OCI-LY3 (cell line): ENCODE measurements at regions not wholly inside any gene's neighbourhood (a gene's known extent, or its start where the extent isn't known, plus 50 kb on each side); places are given as distances from the start of the nearest gene placed in this dataset.

ENCODE experiments used
- H2AFZ ChIP-seq: fragments of 200-600, 300-600 bp; shearing (Covaris generic); 2 replicates; pipeline ENCODE4 v1.6.0; 2014; ENCODE audit warnings: antibody characterized with exemption, low read depth, low read length
- H3K27ac ChIP-seq: fragments of 200-600, 300-600 bp; sonication (generic); 2 replicates; pipeline ENCODE4 v1.5.1; 2014; ENCODE audit warnings: mild to moderate bottlenecking, low read length, moderate library complexity, mixed read lengths
- H3K27me3 ChIP-seq: fragments of 200-600, 300-600 bp; sonication (generic); 2 replicates; pipeline ENCODE4 v1.6.1; 2014; ENCODE audit warnings: low read depth, low read length, mixed read lengths
- H3K36me3 ChIP-seq: fragments of 200-600, 300-600 bp; sonication (generic); replicated peaks from 2 replicates; pipeline ENCODE3; 2014; ENCODE audit warnings: low read depth, low read length, mixed read lengths
- H3K4me1 ChIP-seq: fragments of 300-600, 200-600 bp; sonication (generic); 2 replicates; pipeline ENCODE4 v1.6.1; 2014; ENCODE audit warnings: low read length, mixed read lengths
- H3K4me2 ChIP-seq: fragments of 200-600, 300-600 bp; sonication (generic); 2 replicates; pipeline ENCODE4 v1.6.1; 2014; ENCODE audit warnings: low read length, mixed read lengths
- H3K4me3 ChIP-seq: fragments of 300-600, 200-600 bp; sonication (generic); 2 replicates; pipeline ENCODE4 v1.5.1; 2014; ENCODE audit warnings: antibody characterized with exemption, mild to moderate bottlenecking, low read length, moderate library complexity
- H3K79me2 ChIP-seq: fragments of 300-600, 200-600 bp; shearing (Covaris generic); 2 replicates; pipeline ENCODE4 v1.6.1; 2014; ENCODE audit warnings: mild to moderate bottlenecking, low read length, mixed read lengths
- H3K9ac ChIP-seq: fragments of 300-600, 200-600 bp; shearing (Covaris generic); 2 replicates; pipeline ENCODE4 v1.6.0; 2014; ENCODE audit warnings: mild to moderate bottlenecking, low read length, moderate library complexity
- H3K9me3 ChIP-seq: fragments of 200-600, 300-600 bp; shearing (Covaris generic); 2 replicates; pipeline ENCODE4 v1.6.1; 2014; ENCODE audit warnings: low read length, mixed read lengths; ENCODE audit not compliant: insufficient read depth
- H4K20me1 ChIP-seq: fragments of 200-600, 300-600 bp; sonication (generic); 2 replicates; pipeline ENCODE4 v1.6.1; 2016; ENCODE audit warnings: low read length, mixed read lengths; ENCODE audit not compliant: insufficient read depth
- CTCF ChIP-seq: fragments of 200-600, 300-600 bp; sonication (generic); IDR thresholded peaks from 2 replicates; pipeline ENCODE4 v1.5.1; 2014; ENCODE audit warnings: antibody characterized with exemption, low read length, low read depth
- EZH2phosphoT487 ChIP-seq: fragments of 200-600 bp; shearing (Covaris generic); IDR thresholded peaks from 2 replicates; pipeline ENCODE4 v1.6.1; 2018; ENCODE audit warnings: antibody characterized with exemption, mixed run types, low read depth

GRCh38 chr3:146780251-146780650 is 175.1 kb upstream of the PLSCR5 start:
- no peak for TF ChIP-seq EZH2phosphoT487
- TF ChIP-seq CTCF, result no peak
- Histone ChIP-seq H3K9me3 (no peaks in the 10 kb centered on the region), H3K4me1 (no peaks in the 10 kb centered on the region), H3K27me3 (no peaks in the 10 kb centered on the region), H3K4me3 (no peak overlapping the region), H3K4me2 (no peak overlapping the region), H3K79me2 (no peaks in the 10 kb centered on the region), H2AFZ (no peak overlapping the region), H3K9ac (no peak overlapping the region), H4K20me1 (no peaks in the 10 kb centered on the region), H3K36me3 (no peaks in the 10 kb centered on the region), H3K27ac (no peak overlapping the region)

DNA sequence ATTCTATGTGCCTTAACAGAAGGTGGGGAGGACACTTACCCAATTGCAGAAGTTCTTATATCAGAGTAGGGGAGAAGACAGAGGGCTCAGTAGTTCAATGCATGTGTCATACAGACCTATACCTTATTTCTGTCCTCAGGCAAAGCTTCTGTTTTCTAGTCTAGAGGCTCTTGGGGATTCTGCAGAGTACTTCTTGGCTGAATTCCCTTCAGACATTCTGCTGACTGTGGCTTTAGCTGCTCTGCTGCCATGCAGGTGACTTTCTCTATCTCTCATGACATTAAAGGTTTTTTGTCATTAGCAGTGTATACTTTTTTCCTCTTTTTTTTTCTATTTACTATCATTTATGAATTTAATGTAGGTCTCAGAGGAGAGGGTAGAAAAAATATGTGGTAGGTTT is 172.8 kb upstream of the PLSCR5 start:
- Histone ChIP-seq H3K4me1 (no peaks in the 10 kb centered on the region), H3K9ac (no peak overlapping the region), H3K9me3 (no peaks in the 10 kb centered on the region), H2AFZ (no peak overlapping the region), H3K36me3 (no peaks in the 10 kb centered on the region), H3K27ac (no peak overlapping the region), H3K4me3 (no peak overlapping the region), H3K79me2 (no peaks in the 10 kb centered on the region), H4K20me1 (no peaks in the 10 kb centered on the region), H3K27me3 (no peaks in the 10 kb centered on the region), H3K4me2 (no peak overlapping the region)
- TF ChIP-seq CTCF, result no peak
- no peak for TF ChIP-seq EZH2phosphoT487

GRCh38 chr3:146772211-146772743 is 167.1 kb upstream of the PLSCR5 start:
- Histone ChIP-seq H3K4me3 (no peak overlapping the region), H3K36me3 (no peaks in the 10 kb centered on the region), H3K79me2 (no peaks in the 10 kb centered on the region), H3K9ac (no peak overlapping the region), H2AFZ (no peak overlapping the region), H3K9me3 (0 out of 2 replicates have a peak, but pooled peaks cover 4% of the 10 kb centered on the region), H3K4me1 (peaks cover 10% of the 10 kb centered on the region), H3K27ac (no peak overlapping the region), H4K20me1 (no peaks in the 10 kb centered on the region), H3K27me3 (no peaks in the 10 kb centered on the region), H3K4me2 (no peak overlapping the region)
- TF ChIP-seq CTCF (no peak), EZH2phosphoT487 (no peak)

DNA sequence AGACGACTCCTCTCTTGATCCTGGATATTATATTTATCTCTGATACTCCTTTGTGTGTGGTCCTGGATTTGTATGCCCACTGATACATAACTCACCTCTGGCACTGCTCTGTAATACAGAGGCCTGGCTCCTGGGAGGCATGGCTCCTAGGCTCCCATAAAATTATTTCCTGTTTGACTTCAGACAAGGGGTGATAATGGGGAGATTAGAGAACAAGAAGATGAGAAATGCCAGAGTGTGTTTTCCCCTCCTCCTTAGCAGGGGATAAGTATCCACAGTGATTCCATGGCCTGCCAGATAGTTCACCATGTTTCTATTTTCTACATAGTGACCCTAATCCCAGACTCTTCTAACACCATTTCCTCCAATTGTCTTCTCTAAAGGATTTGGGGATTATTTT is 165.7 kb upstream of the PLSCR5 start:
- H3K79me2 ChIP-seq, result no peaks in the 10 kb centered on the region
- H3K9me3 ChIP-seq, result 0 out of 2 replicates have a peak, but pooled peaks cover 4% of the 10 kb centered on the region
- no peaks in the 10 kb centered on the region for H3K36me3 ChIP-seq
- TF ChIP-seq EZH2phosphoT487 (no peak), CTCF (no peak)
- no peak overlapping the region for H2AFZ ChIP-seq
- no peaks in the 10 kb centered on the region for H4K20me1 ChIP-seq
- H3K27me3 ChIP-seq, result no peaks in the 10 kb centered on the region
- no peak overlapping the region for H3K4me3 ChIP-seq
- no peak overlapping the region for H3K4me2 ChIP-seq
- no peak overlapping the region for H3K27ac ChIP-seq
- peaks cover 15% of the 10 kb centered on the region for H3K4me1 ChIP-seq
- no peak overlapping the region for H3K9ac ChIP-seq
